ENCODE measurements at regions not wholly inside any gene's neighbourhood (a gene's known extent, or its start where the extent isn't known, plus 50 kb on each side); places are given as distances from the start of the nearest gene placed in this dataset.

GRCh38 chr9:134215699-134216448, 51.5 kb upstream of the RNU6ATAC start:
- peak overlapping the region; percentile 12 for H3K27ac ChIP-seq (replicated peaks)
- no peak overlapping the region for H3K4me3 ChIP-seq (replicated peaks; ENCODE audit: insufficient read depth, low read length)
- no peak for TF ChIP-seq SPI1 (IDR thresholded peaks at IDR 0.05; ENCODE audit: borderline replicate concordance, low read depth)
- no peak for TF ChIP-seq GABPA (IDR thresholded peaks at IDR 0.05; ENCODE audit: low read depth)
- TF ChIP-seq CTCF (IDR thresholded peaks at IDR 0.05; ENCODE audit: insufficient read depth, low read length), result no peak
- no peak for TF ChIP-seq REST (IDR thresholded peaks at IDR 0.05; ENCODE audit: insufficient replicate concordance, low read depth)
- no peak for TF ChIP-seq POLR2AphosphoS5 (IDR thresholded peaks at IDR 0.05; ENCODE audit: low read depth)
- peak in 1 of 2 experiments; percentile 35 for DNase-seq (ENCODE audit: low read depth in 1 of 2, low spot score in 1 of 2)
- no peaks in the 10 kb centered on the region for H3K27me3 ChIP-seq (ENCODE audit: insufficient read depth, poor library complexity, severe bottlenecking)

- no peak for TF ChIP-seq POLR2AphosphoS5 (IDR thresholded peaks at IDR 0.05; ENCODE audit: low read depth)
- no peak for TF ChIP-seq SPI1 (IDR thresholded peaks at IDR 0.05; ENCODE audit: borderline replicate concordance, low read depth)
- no peak for TF ChIP-seq REST (IDR thresholded peaks at IDR 0.05; ENCODE audit: insufficient replicate concordance, low read depth)
- no peak for TF ChIP-seq GABPA (IDR thresholded peaks at IDR 0.05; ENCODE audit: low read depth)
- TF ChIP-seq CTCF (IDR thresholded peaks at IDR 0.05; ENCODE audit: insufficient read depth, low read length), result no peak
- Histone ChIP-seq H3K27me3 (ENCODE audit: insufficient read depth, poor library complexity, severe bottlenecking) (no peaks in the 10 kb centered on the region), H3K4me3 (replicated peaks; ENCODE audit: insufficient read depth, low read length) (no peak overlapping the region), H3K27ac (replicated peaks) (no peak overlapping the region)
- DNase-seq (ENCODE audit: low read depth in 1 of 2, low spot score in 1 of 2), result no peak
These were observed 52.1 kb upstream of the RNU6ATAC start for GRCh38 chr9:134216449-134216951.

- no peak for DNase-seq (ENCODE audit: low read depth in 1 of 2, low spot score in 1 of 2)
- no peak for TF ChIP-seq POLR2AphosphoS5 (IDR thresholded peaks at IDR 0.05; ENCODE audit: low read depth)
- H3K27ac ChIP-seq (replicated peaks), result no peak overlapping the region
- no peaks in the 10 kb centered on the region for H3K27me3 ChIP-seq (ENCODE audit: insufficient read depth, poor library complexity, severe bottlenecking)
- H3K4me3 ChIP-seq (replicated peaks; ENCODE audit: insufficient read depth, low read length), result no peak overlapping the region
These were observed 52.6 kb upstream of the RNU6ATAC start for GRCh38 chr9:134216961-134217360.

GRCh38 chr9:134217431-134218210, 53.3 kb upstream of the RNU6ATAC start:
- Histone ChIP-seq H3K4me3 (replicated peaks; ENCODE audit: insufficient read depth, low read length) (no peak overlapping the region), H3K27ac (replicated peaks) (no peak overlapping the region; the same call in 1 of the 2 replicates), H3K27me3 (ENCODE audit: insufficient read depth, poor library complexity, severe bottlenecking) (no peaks in the 10 kb centered on the region)
- peak; percentile 26 to 73 for DNase-seq (ENCODE audit: low read depth in 1 of 2, low spot score in 1 of 2)
- peak; percentile 28 for TF ChIP-seq CTCF (IDR thresholded peaks at IDR 0.05; ENCODE audit: insufficient read depth, low read length)
- TF ChIP-seq REST (IDR thresholded peaks at IDR 0.05; ENCODE audit: insufficient replicate concordance, low read depth), result no peak

Measured in HL-60 (cell line).